Activated CD4-positive, CD25-positive, alpha-beta regulatory T cell treated with anti-CD3 and anti-CD28 coated beads, Interleukin-2, amount 50 U/mL, for 24 hours (primary cell): ENCODE measurements at regions not wholly inside any gene's neighbourhood (a gene's known extent, or its start where the extent isn't known, plus 50 kb on each side); places are given as distances from the start of the nearest gene placed in this dataset.
"Not testable (repeated sequence)": the region's sequence is repeated elsewhere in the genome, so short reads cannot be mapped to it uniquely, and the experiment has no call there.

ENCODE experiments used
- ATAC-seq, 2 donors: fragments of 150-1000 bp; cut with Tn5 transposase; one replicate each; pipeline ENCODE4 v1.10.0; 2021; ENCODE audit warnings: mild to moderate bottlenecking in 1 of 2, moderate library complexity in 1 of 2

DNA sequence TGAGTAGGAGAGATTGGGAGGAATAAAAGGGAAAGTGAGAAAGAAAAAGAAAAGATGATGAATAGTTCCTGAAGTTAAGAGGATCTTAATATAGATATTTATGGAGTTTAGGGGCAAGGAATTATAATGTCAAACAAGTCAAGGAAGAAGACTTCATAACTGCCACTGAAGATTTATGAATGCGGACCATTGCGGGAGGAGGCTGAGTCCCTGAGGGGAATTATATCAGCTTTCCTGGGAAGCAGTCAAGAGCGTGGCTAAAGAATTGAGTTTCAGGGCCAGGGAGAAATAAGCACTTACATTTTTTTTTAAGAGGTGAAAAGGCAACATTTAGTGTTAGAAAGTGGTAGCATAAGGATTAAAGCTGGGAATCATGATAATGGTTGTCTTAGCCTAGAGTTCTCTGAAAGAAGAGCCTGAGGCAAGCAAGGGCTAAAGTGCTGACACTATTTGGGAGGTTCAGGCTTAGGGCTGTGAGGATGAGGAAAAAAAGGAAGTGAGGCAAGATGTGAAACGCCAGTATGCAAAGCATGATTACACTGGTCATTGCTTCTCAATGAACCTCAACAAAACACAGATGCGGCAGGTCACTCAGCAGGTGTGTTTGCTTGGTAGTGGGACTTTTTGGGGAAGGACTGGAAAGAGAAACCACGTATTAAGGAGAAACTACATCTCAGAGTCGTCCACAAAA, 217.1 kb downstream of the SLC4A3 start:
- no peak for ATAC-seq

GRCh38 chr2:219848882-219849281, 221.5 kb downstream of the SLC4A3 start:
- no peak for ATAC-seq

DNA sequence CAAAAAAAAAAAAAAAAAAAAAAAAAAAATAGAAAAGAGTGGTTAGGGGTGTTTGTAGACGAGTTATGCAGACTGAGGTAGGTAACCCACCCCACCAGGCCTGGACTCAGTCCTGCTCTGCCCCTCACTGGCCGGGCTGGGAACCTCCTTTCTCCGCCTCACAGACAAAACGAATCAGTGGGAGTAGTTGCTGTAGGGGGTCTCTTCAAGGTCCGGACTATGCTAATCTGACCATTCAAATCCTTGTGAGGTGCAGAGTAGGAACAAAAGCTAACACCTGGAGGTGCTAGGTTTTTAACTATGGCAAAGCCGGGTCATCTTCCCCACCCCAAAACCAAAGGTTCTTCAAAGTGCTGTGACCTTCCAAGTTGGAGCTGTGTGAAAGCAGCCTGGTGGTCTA, 223.7 kb downstream of the SLC4A3 start:
- ATAC-seq: no peak

GRCh38 chr2:219851801-219852481, 224.5 kb downstream of the SLC4A3 start:
- no peak for ATAC-seq

- ATAC-seq: no peak
These were observed 225.2 kb downstream of the SLC4A3 start for GRCh38 chr2:219852626-219853025.

GRCh38 chr2:219856602-219857001, 229.2 kb downstream of the SLC4A3 start:
- ATAC-seq: no peak

DNA sequence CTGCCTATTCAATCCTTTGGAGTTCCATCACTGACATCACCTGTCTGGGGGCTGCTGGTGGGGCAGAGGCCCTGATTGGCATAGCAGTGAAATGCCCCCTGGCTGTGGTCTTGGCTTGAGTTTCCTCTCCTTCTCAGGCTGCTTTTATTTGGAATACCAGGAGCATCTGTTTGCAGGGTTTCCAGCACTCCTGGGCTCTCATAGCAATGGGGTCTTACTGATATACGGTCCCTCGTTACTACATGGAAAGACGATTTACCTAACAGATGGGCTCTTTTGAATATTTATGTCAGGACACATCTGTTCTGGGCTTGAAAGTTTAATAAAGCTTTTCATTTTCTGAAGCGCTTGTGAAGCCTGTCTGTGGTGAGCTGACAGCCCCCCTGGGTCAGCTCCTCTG, 230.3 kb downstream of the SLC4A3 start:
- no peak for ATAC-seq

DNA sequence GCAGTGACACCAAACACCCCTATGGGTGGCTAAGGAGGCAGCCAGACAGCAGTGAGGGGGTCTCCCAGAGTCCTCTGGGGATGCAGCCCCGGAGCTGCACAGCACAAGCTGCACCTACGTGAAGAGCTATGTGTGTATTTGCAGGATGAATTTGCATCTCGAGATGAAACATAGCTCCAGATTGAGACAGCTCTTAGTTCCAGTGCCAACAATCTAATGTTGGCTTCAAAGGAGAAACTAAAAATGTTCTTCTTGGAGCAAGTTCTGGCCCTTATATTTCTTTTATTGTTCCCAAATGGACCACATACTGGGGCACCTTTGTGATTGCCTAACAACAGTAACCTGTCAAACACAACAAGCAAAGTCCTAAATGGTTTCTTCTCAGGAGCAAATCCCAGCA, 233.9 kb downstream of the SLC4A3 start:
- no peak for ATAC-seq

DNA sequence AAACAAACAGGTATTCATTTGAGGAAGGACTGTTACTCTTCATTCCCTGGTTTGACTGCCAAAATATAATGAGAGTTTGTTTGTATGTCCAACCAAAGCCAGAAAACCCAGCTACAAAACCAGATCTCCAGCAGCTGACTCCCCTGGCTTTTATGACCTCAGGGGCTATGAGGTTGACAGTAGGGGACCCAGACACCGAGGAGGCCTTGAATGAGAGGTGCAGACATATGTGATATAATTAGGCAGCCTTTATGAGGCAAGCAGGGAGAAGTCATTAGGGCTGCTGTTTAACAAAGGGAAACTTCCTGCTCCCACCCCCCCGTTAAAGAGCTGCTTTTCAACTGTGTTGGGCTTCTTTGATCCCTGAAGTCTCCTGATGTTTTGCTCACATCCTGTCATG, 236.7 kb downstream of the SLC4A3 start:
- no peak for ATAC-seq

GRCh38 chr2:219868635-219869034, 241.2 kb downstream of the SLC4A3 start:
- ATAC-seq: no peak

- ATAC-seq: no peak
These were observed 242.6 kb downstream of the SLC4A3 start for GRCh38 chr2:219870041-219870440.

- no peak for ATAC-seq
These were observed 243.9 kb downstream of the SLC4A3 start for GRCh38 chr2:219871351-219871750.

DNA sequence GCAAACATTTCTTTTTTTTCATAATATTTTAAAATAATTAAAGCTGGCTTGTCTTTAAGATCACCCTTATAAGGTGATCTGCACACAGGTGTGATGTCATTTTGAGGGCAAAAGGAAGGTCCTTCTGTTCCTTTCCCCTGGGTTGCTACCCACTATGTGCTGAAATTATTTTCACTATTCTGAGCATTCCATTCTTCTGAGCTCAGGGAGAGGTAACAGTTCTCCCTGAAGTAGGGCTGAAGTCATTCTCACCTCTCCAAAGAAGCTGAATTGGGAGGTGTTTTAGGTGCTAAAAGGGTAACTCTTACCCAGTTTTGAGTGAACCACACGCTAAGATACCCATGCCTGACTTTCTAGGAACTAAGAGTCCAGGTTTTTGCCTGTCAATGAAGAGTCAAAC, 247.6 kb downstream of the SLC4A3 start:
- no peak for ATAC-seq

- ATAC-seq: not testable (repeated sequence)
These were observed 248.6 kb downstream of the SLC4A3 start for GRCh38 chr2:219875986-219876385.

DNA sequence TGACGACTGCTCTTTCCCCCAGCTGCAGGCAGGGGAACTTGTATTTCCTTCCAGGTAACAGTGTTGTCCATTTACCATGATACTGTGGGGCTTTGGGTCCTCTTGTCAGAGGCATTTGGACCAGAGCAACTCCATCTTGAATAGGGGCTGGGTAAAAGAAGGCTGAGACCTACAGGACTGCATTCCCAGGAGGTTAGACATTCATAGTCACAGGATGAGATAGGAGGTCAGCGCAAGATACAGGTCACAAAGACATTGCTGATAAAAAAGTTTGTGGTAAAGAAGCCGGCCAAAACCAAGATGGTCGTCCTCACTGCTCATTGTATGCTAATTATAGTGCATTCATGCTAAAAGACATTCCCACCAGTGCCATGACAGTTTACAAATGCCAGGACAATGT, 249.5 kb downstream of the SLC4A3 start:
- ATAC-seq: no peak

DNA sequence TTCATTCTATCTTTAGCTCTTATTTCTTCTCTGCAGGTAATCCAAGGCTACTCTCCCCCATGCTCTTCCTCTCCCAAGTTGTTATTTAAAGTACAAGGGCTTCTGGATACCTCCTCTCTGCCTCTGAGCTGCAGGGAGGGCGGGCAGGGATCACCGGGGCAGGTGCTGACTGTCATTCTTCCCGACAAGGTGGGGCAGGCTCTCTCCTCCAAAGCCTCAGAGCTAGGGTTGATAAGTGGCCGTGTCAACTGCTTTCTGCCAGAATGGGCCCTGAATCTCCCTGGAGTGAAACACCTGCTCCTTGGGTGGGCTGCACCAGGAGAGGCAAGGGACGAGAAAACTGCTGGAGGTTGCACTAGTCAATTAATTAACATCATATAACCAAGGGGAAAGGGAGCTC, 250.3 kb downstream of the SLC4A3 start:
- no peak for ATAC-seq

- ATAC-seq: no peak
These were observed 251.1 kb downstream of the SLC4A3 start for GRCh38 chr2:219878516-219878915.

DNA sequence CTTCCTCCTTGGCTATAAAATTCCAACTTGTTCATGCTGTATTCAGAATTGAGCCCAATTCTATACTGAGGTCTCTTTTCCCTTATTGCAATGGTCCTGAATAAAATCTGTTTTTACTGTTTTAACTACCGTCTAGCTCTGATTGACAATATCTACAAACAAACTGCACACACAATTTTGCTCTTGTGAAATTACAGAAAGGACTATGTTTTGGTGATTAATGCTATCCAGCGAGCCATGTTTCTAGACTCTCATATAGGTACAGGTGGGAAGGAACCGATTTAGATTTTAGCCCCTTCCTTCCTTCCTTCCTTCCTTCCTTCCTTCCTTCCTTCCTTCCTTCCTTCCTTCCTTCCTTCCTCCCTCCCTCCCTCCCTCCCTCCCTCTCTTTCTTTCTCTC, 254.4 kb downstream of the SLC4A3 start:
- ATAC-seq: no peak

- ATAC-seq: no peak
These were observed 259.2 kb downstream of the SLC4A3 start for GRCh38 chr2:219886615-219887014.

DNA sequence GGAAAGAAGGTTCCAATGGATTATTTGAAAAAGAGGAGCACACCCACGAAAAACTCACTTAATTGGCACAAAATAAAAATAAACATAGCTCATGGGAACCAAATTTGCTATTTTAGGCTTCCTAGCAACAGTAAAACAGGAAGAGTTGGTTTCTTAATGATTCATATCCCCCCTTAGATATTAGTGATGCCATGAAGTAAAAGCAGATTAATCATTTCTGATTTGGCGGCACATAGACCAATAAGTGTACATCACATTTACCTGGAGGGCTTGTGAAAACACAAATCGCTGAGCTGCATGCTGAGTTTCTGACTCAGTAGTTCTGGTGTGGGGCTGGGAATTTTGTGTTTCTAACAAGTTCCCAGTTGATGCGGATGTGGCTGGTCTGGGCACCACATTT, 260.4 kb downstream of the SLC4A3 start:
- no peak for ATAC-seq

DNA sequence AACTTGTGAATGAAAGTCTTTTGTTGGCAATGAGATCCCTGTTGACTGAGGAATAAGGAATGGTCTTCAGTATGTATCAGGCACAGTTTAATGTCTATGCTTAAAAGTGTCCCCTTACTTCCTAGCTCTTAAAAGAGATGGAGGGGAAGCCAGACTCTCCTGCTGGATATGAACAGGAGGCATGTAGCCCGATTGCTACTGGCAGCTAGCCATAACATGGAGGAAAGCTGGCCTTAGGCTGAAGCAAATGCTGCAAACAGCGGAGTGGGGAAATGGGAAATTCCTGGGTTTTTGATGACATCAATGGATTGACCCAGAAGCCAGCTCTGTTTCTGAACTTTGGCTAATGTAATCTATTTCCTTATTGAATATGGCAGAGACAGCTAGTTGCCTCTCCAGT, 266.1 kb downstream of the SLC4A3 start:
- no peak for ATAC-seq

DNA sequence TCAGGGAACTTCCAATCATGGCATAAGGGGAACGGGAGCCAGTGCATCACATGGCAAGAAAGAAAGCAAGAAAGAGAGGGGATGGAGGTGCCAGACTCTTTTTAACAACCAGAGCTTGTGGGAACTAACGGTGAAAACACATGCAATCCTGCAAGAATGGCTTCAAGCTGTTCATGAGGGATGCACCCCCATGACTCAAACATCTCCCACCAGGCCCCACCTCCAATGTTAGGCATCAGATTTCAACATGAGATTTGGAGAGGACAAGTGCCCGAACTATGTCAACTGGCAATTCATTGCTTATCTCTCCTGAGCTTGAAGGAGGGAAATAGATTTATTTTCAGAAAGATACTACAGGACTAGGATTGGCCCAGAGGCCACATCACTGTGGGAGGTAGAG, 270.0 kb downstream of the SLC4A3 start:
- no peak for ATAC-seq

DNA sequence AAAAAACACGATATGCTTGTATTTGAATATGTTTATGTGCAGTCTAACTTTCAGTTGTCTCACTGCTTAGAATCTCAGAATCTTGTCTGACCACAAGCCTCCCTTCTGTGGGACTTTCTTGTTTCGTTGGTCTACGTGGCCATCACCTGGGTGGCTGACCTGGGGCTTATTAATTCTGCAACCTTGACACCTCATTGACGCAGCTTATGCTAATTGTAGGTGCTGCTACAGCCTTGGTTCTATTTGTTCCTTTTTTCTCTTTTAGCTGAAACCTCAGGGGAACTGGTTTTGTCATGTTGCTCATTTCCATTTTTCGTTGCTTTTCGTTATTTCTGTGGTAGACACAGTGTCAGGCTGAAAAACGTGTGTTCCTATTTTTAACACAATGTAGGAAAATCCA, 273.7 kb downstream of the SLC4A3 start:
- no peak for ATAC-seq

DNA sequence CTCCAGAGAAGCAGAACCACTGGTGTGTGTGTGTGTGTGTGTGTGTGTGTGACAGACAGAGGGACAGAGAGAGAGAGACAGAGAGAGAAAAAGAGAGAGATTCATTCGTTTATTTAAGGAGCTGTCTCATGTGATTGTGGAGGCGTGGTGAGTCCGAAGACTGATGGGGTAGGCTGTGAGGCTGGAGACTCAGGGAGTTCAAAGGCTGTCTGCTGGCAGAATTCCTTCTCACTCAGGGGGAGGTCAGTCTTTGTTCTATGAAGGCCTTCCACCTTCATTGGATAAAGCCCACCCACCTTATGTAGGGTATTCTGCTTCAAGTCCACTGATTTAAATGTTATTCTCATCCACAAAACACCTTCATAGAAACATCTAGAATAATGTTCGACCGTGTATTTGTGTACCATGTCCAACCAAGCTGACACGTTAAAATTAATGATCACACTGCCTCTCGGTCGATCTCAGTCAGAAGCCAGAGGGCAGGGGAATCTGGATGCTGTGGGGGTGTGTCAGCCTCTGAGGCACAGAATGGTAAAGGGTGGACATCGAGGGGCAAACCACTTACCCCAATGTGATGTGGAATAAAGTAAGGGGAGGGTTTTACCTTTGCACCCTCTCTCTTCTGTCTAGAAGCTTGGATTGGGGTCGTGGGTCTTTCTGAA, 275.6 kb downstream of the SLC4A3 start:
- no peak for ATAC-seq
